GM12878 (cell line): ENCODE measurements at regions not wholly inside any gene's neighbourhood (a gene's known extent, or its start where the extent isn't known, plus 50 kb on each side); places are given as distances from the start of the nearest gene placed in this dataset.
A peak's percentile ranks its signal among the peaks of the same experiment; 100 is the strongest.

ENCODE experiments used
- ATAC-seq: fragments of 200-7000 bp; cut with Tn5 transposase; 3 replicates; pipeline ENCODE4 v1.9.1; 2020; ENCODE audit warnings: mild to moderate bottlenecking, moderate library complexity
- BruUV-seq: library from RNA; stranded (reverse); fragments of 400-500 nt; replicated peaks from 2 replicates; lab custom pipeline; 2021; lab: Mats Ljungman, UMichigan
- CTCF ChIA-PET: fragments of 300-600 bp; sonication (Branson Sonifier 250); formaldehyde crosslinking; extraction: SDS; loops from one replicate; lab custom pipeline; 2021; ENCODE audit warnings: inconsistent platforms; lab: Yijun Ruan, JAX
- POLR2A ChIA-PET: fragments of 350-600 bp; formaldehyde crosslinking; extraction: SDS; loops from one replicate; lab custom pipeline; 2021; ENCODE audit warnings: inconsistent platforms; lab: Charles Lee
- RAD21 ChIA-PET: fragments of 300-600 bp; sonication (Branson Sonifier 250); formaldehyde crosslinking; loops from one replicate; lab custom pipeline; 2023; ENCODE audit warnings: antibody characterized with exemption; ENCODE audit not compliant: unreplicated experiment; lab: Charles Lee
- SMC1A ChIA-PET: fragments of 300-600 bp; sonication (Branson Sonifier 250); formaldehyde crosslinking; loops from one replicate; lab custom pipeline; 2023; ENCODE audit not compliant: unreplicated experiment, uncharacterized antibody; lab: Charles Lee
- DNase-seq: peaks from one replicate; pipeline ENCODE4 v3.0.0-alpha.2; 2011; ENCODE audit warnings: low read depth, low spot score
- FAIRE-seq: peaks from 3 replicates; lab custom pipeline; 2011; peaks lifted over from hg19 to GRCh38; lab: Jason Lieb, UNC
- H2AFZ ChIP-seq: 2 replicates; pipeline ENCODE4 v1.6.0; 2011; ENCODE audit warnings: low read depth, low read length, control low read depth; ENCODE audit not compliant: control insufficient read depth
- H3K27ac ChIP-seq: 2 replicates; pipeline ENCODE4 v1.5.1; 2011; ENCODE audit warnings: control low read depth; ENCODE audit not compliant: control insufficient read depth, insufficient read depth
- H3K27me3 ChIP-seq, 2 experiments: replicated peaks in 1 of 2; 2 replicates each; pipeline versions ENCODE4 v1.6.0 to v1.6.1; 2011; ENCODE audit warnings: low read length in 1 of 2; ENCODE audit not compliant: control insufficient read depth in 2 of 2, insufficient read depth in 2 of 2
- H3K36me3 ChIP-seq, 2 experiments: 2 replicates each; pipeline ENCODE4 v1.5.1; 2011; ENCODE audit warnings: low read length in 1 of 2; ENCODE audit not compliant: control insufficient read depth in 2 of 2, insufficient read depth in 2 of 2
- H3K4me1 ChIP-seq: 2 replicates; pipeline ENCODE4 v1.6.1; 2011; ENCODE audit warnings: mild to moderate bottlenecking, low read length, moderate library complexity, mixed read lengths; ENCODE audit not compliant: control insufficient read depth, insufficient read depth
- H3K4me2 ChIP-seq: 2 replicates; pipeline ENCODE4 v1.6.0; 2011; ENCODE audit warnings: control low read depth; ENCODE audit not compliant: control insufficient read depth, insufficient read depth
- H3K4me3 ChIP-seq: fragments of 200-600 bp; sonication (generic); 2 replicates; pipeline ENCODE4 v1.5.1; 2016
- H3K79me2 ChIP-seq: 2 replicates; pipeline ENCODE4 v1.6.0; 2011; ENCODE audit warnings: low read length; ENCODE audit not compliant: control insufficient read depth, insufficient read depth
- H3K9ac ChIP-seq: 2 replicates; pipeline ENCODE4 v1.8.0; 2011; ENCODE audit warnings: low read length, control low read depth, mixed read lengths; ENCODE audit not compliant: control insufficient read depth, insufficient read depth
- H3K9me3 ChIP-seq: replicated peaks from 3 replicates; pipeline ENCODE4 v1.5.1; 2011; ENCODE audit warnings: mild to moderate bottlenecking, low read length; ENCODE audit not compliant: control insufficient read depth, insufficient read depth
- H4K20me1 ChIP-seq: 2 replicates; pipeline ENCODE4 v1.6.0; 2011; ENCODE audit not compliant: control insufficient read depth, insufficient read depth
- CBX5 ChIP-seq: sonication (generic); IDR thresholded peaks from 2 replicates; pipeline ENCODE4 v1.6.1; 2016; ENCODE audit warnings: low read depth, moderate library complexity, mild to moderate bottlenecking, inconsistent platforms
- RUNX3 ChIP-seq: IDR thresholded peaks from 2 replicates; pipeline ENCODE4 v1.6.1; 2012; ENCODE audit warnings: low read length, inconsistent platforms
- SREBF2 ChIP-seq: IDR thresholded peaks from 2 replicates; pipeline ENCODE4 v1.6.1; 2012; ENCODE audit warnings: mild to moderate bottlenecking, low read length
- USF2 ChIP-seq: IDR thresholded peaks from 2 replicates; pipeline ENCODE4 v1.6.1; 2011; ENCODE audit warnings: low read depth, low read length, improper control_type of control experiment, borderline replicate concordance
- WGBS: methylation state at CpG from one replicate; pipeline ENCODE4 v1.1.6; 2016; ENCODE audit warnings: low lambda C conversion rate; ENCODE audit not compliant: insufficient replicate concordance, insufficient coverage; ENCODE audit errors: missing lambda C conversion rate; 5-methylcytosine and 5-hydroxymethylcytosine counted together
- in situ Hi-C: fragments of 300-500 bp; cut with MboI; formaldehyde crosslinking; loops from 9 replicates; pipeline ENCODE4 v1.14.3; 2018; ENCODE audit warnings: mixed read lengths
- intact Hi-C: fragments of 100-400 bp; cut with micrococcal nuclease; formaldehyde crosslinking; loops from one replicate; pipeline ENCODE4 v1.14.2; 2022; ENCODE audit not compliant: unreplicated experiment
- TF ChIP-seq, protein P1 (sequence below): IDR thresholded peaks from 2 replicates; pipeline ENCODE4 v1.6.1; 2011; ENCODE audit warnings: borderline replicate concordance, low read depth, mild to moderate bottlenecking, moderate library complexity, low read length; ENCODE audit not compliant: insufficient read depth, poor library complexity, severe bottlenecking

DNA sequence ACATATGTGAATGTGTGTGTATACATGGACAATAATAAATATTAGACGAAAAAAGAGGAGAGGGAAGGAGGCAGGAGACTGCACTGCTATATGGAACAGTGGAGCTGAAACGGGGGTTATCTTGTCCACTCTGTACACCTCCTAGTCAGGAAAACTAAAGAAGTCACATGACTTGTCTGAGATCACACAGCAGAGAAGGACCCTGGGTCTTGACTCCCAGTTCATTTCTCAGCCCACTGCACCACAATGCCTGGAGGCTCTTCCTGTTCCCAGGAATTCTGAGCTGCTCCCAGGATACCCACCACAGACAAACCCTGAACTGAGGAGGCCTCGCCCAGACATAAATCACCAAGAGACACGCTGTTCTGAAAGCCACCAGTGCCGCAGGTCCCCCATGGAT is 349.6 kb downstream of the CTTN start (continued):
- TF ChIP-seq, protein P1, sequence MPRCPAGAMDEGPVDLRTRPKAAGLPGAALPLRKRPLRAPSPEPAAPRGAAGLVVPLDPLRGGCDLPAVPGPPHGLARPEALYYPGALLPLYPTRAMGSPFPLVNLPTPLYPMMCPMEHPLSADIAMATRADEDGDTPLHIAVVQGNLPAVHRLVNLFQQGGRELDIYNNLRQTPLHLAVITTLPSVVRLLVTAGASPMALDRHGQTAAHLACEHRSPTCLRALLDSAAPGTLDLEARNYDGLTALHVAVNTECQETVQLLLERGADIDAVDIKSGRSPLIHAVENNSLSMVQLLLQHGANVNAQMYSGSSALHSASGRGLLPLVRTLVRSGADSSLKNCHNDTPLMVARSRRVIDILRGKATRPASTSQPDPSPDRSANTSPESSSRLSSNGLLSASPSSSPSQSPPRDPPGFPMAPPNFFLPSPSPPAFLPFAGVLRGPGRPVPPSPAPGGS = no peak
- TF ChIP-seq RUNX3 = no peak
- no peak for TF ChIP-seq USF2
- TF ChIP-seq, all 136 proteins: peak for 0

DNA sequence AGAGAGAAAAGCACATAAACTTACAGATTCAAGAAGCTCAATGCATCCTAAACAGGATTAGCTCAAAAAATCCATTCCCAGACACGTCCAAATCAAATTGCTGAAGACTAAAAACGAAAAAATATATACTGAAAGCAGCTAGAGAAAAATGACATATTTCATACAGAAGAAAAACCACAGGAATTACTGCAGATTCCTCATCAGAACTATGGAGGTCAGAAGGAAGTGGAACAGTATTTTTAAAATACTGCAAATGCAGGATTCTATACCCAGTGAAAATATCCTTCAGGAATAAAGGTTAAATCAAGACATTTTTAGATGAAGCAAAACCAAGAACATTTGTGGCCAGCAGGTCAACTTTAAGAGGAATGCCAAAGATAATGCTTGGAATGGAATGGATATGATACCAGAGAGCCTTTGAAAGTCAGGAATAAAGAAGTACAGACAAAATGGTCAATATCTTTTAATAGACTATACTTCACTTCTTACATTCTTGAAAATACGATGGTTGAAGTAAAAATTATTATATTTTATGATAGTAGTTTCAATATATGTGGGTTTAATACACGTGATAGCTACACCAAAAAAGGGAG is 352.9 kb downstream of the CTTN start:
- Histone ChIP-seq H3K79me2 (no peaks in the 10 kb centered on the region), H3K27ac (no peak overlapping the region), H3K9me3 (peaks cover 5% of the 10 kb centered on the region), H3K4me2 (no peak overlapping the region), H3K4me1 (no peaks in the 10 kb centered on the region), H4K20me1 (no peaks in the 10 kb centered on the region), H3K9ac (no peak overlapping the region), H3K27me3 (no peaks in the 10 kb centered on the region; a peak in 1 of 4 replicates), H3K4me3 (no peak overlapping the region), H3K36me3 (no peaks in the 10 kb centered on the region), H2AFZ (no peak overlapping the region)
- DNase-seq (no peak), FAIRE-seq (no peak), ATAC-seq (no peak)
- POLR2A ChIA-PET = no interaction called here
- BruUV-seq = no TSS peak
- RAD21 ChIA-PET = no interaction called here
- intact Hi-C loops (no loop called here), in situ Hi-C loops (no loop called here)
- SMC1A ChIA-PET = no interaction called here
- CTCF ChIA-PET = interaction anchor here (0.7 to 0.8 kb wide), 2 partner anchors 11 to 341 kb away, joined by 3 read pairs; no protein-coding TSS in a partner anchor
- TF ChIP-seq CBX5 = peak; percentile 80
- TF ChIP-seq RUNX3 = peak; percentile 40; the same call in 1 of the 2 replicates
- no peak for TF ChIP-seq SREBF2
- 0% methylated on average over 4 of the region's 4 CpGs for WGBS
